ENCODE measurements at regions not wholly inside any gene's neighbourhood (a gene's known extent, or its start where the extent isn't known, plus 50 kb on each side); places are given as distances from the start of the nearest gene placed in this dataset.

DNA sequence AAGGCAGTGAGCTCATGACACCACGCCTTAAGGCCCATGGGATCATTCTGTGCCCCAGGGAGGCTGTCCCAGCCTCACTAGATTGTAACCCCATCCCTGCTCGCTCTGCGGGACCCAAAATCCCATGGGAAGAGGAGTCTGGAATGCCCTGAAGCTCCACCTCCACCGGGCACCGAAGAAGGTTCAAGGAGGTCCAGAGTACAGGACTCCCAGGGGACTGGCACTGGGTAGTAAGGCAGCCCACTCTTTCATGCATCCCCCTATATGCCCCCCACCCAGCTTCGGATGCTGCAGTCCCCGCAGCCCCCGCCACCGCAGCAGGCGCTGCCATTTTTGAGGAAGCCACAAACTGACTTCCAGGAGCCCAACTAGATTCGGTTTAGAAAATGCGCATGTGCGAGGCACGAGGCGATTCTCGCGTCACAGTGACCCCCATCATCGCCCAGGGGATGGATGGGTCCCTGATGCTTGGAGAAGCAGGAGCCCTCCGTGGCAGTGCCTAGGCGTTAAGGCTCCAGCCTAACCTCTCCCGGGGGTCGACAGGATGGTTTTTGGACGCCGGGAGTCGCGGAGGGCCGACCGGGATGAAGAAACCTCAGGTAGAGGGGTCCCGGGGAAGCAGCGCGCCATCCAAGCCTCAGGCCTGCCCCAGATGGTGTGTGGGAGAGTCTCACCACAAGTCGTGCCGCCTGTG, 1681.0 kb downstream of the TP53TG3F start:
- TF ChIP-seq, protein P1, sequence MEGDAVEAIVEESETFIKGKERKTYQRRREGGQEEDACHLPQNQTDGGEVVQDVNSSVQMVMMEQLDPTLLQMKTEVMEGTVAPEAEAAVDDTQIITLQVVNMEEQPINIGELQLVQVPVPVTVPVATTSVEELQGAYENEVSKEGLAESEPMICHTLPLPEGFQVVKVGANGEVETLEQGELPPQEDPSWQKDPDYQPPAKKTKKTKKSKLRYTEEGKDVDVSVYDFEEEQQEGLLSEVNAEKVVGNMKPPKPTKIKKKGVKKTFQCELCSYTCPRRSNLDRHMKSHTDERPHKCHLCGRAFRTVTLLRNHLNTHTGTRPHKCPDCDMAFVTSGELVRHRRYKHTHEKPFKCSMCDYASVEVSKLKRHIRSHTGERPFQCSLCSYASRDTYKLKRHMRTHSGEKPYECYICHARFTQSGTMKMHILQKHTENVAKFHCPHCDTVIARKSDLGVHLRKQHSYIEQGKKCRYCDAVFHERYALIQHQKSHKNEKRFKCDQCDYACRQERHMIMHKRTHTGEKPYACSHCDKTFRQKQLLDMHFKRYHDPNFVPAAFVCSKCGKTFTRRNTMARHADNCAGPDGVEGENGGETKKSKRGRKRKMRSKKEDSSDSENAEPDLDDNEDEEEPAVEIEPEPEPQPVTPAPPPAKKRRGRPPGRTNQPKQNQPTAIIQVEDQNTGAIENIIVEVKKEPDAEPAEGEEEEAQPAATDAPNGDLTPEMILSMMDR (IDR thresholded peaks at IDR 0.05) = no peak
- no peak for TF ChIP-seq CREB1 (CRISPR knock-in tag; IDR thresholded peaks at IDR 0.05)
- TF ChIP-seq, protein P2, sequence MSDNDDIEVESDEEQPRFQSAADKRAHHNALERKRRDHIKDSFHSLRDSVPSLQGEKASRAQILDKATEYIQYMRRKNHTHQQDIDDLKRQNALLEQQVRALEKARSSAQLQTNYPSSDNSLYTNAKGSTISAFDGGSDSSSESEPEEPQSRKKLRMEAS (CRISPR knock-in tag; IDR thresholded peaks at IDR 0.05) = no peak

All from WTC11 (cell line).